GM23338 (cell line): ENCODE measurements at regions not wholly inside any gene's neighbourhood (a gene's known extent, or its start where the extent isn't known, plus 50 kb on each side); places are given as distances from the start of the nearest gene placed in this dataset.

Source experiments
- ATAC-seq: fragments of 200-7000 bp; cut with Tn5 transposase; 3 replicates; pipeline ENCODE4 v1.9.1; 2020
- DNase-seq: peaks from one replicate; pipeline ENCODE4 v3.0.0-alpha.2; 2015; ENCODE audit warnings: low spot score
- H2AFZ ChIP-seq: fragments of 200-600 bp; sonication (generic); 2 replicates; pipeline ENCODE4 v1.8.0; 2016; ENCODE audit warnings: antibody characterized with exemption, mild to moderate bottlenecking, moderate library complexity
- H3F3A ChIP-seq: fragments of 200-600 bp; sonication (generic); replicated peaks from 2 replicates; pipeline ENCODE4 v1.8.0; 2017; ENCODE audit warnings: antibody characterized with exemption, mixed run types, low read depth
- H3K27ac ChIP-seq: fragments of 200-600 bp; sonication (generic); 2 replicates; pipeline ENCODE4 v1.6.1; 2016; ENCODE audit warnings: low read depth
- H3K27me3 ChIP-seq: fragments of 200-600 bp; sonication (generic); 2 replicates; pipeline ENCODE4 v1.8.0; 2016; ENCODE audit warnings: mild to moderate bottlenecking, mixed run types, moderate library complexity; ENCODE audit not compliant: insufficient read depth
- H3K36me3 ChIP-seq: fragments of 200-600 bp; sonication (generic); 2 replicates; pipeline ENCODE4 v1.8.0; 2016; ENCODE audit warnings: mild to moderate bottlenecking; ENCODE audit not compliant: insufficient read depth
- H3K4me1 ChIP-seq: fragments of 200-600 bp; sonication (generic); 2 replicates; pipeline ENCODE4 v1.8.0; 2016; ENCODE audit warnings: mild to moderate bottlenecking, moderate library complexity; ENCODE audit not compliant: insufficient read depth
- H3K4me2 ChIP-seq: fragments of 200-600 bp; sonication (generic); 2 replicates; pipeline ENCODE4 v1.7.1; 2017; ENCODE audit warnings: mixed run types
- H3K4me3 ChIP-seq: fragments of 200-600 bp; sonication (generic); 2 replicates; pipeline ENCODE4 v1.6.1; 2016; ENCODE audit warnings: mixed run types
- H3K79me2 ChIP-seq: fragments of 200-600 bp; sonication (generic); replicated peaks from 2 replicates; pipeline ENCODE4 v1.8.0; 2017; ENCODE audit warnings: mild to moderate bottlenecking; ENCODE audit not compliant: insufficient read depth
- H3K9me2 ChIP-seq: fragments of 200-600 bp; sonication (generic); 2 replicates; pipeline ENCODE4 v1.8.0; 2017; ENCODE audit not compliant: insufficient read depth
- H4K20me1 ChIP-seq: fragments of 200-600 bp; sonication (generic); replicated peaks from 2 replicates; pipeline ENCODE4 v1.8.0; 2017; ENCODE audit warnings: mild to moderate bottlenecking; ENCODE audit not compliant: insufficient read depth
- H3K27ac Mint-ChIP-seq: 2 replicates; pipeline ENCODE4 v1.8.0; 2020; ENCODE audit warnings: inconsistent platforms, mild to moderate bottlenecking, moderate library complexity, mixed read lengths
- H3K27me3 Mint-ChIP-seq: 3 replicates; pipeline ENCODE4 v1.8.0; 2022; ENCODE audit warnings: low read depth, mild to moderate bottlenecking, moderate library complexity, mixed read lengths, inconsistent platforms; ENCODE audit not compliant: insufficient read depth, poor library complexity
- H3K36me3 Mint-ChIP-seq: 3 replicates; pipeline ENCODE4 v1.8.0; 2021; ENCODE audit warnings: low read depth, mild to moderate bottlenecking, inconsistent platforms, moderate library complexity, mixed read lengths
- H3K4me1 Mint-ChIP-seq: 3 replicates; pipeline ENCODE4 v1.8.0; 2020; ENCODE audit warnings: mild to moderate bottlenecking, inconsistent platforms, mixed read lengths
- H3K4me3 Mint-ChIP-seq: 3 replicates; pipeline ENCODE4 v1.8.0; 2021; ENCODE audit warnings: moderate library complexity, mild to moderate bottlenecking, inconsistent platforms, mixed read lengths
- H3K9me3 Mint-ChIP-seq: 3 replicates; pipeline ENCODE4 v1.8.0; 2020; ENCODE audit warnings: moderate library complexity, mild to moderate bottlenecking, inconsistent platforms, mixed read lengths
- CREB1 ChIP-seq: fragments of 250-450 bp; sonication (Bioruptor Pico); IDR thresholded peaks from 2 replicates; pipeline ENCODE4 v1.5.0; 2020; ENCODE audit warnings: low read depth, mild to moderate bottlenecking, moderate library complexity
- CTCF ChIP-seq, 2 experiments: fragments of 200-600 bp in 1 of 2; sonication (generic) in 1 of 2; conservative IDR thresholded peaks; 2 replicates each; pipeline versions ENCODE4 v1.5.1 to v1.6.1; 2016 to 2017; ENCODE audit warnings: antibody characterized with exemption in 2 of 2, low read depth in 2 of 2, mild to moderate bottlenecking in 2 of 2, moderate library complexity in 1 of 2
- EZH2 ChIP-seq: fragments of 200-600 bp; sonication (generic); IDR thresholded peaks from one replicate; pipeline ENCODE4 v1.8.0; 2017; ENCODE audit warnings: antibody characterized with exemption, mild to moderate bottlenecking, low read depth; ENCODE audit not compliant: unreplicated experiment
- JUNB ChIP-seq: IDR thresholded peaks from one replicate; pipeline ENCODE4 v1.6.1; 2016; ENCODE audit warnings: antibody characterized with exemption; ENCODE audit not compliant: unreplicated experiment
- NANOG ChIP-seq: IDR thresholded peaks from 2 replicates; pipeline ENCODE4 v1.6.1; 2016; ENCODE audit warnings: antibody characterized with exemption, borderline replicate concordance
- POLR2AphosphoS5 ChIP-seq: IDR thresholded peaks from 2 replicates; pipeline ENCODE4 v1.6.1; 2016; ENCODE audit warnings: antibody characterized with exemption, low read depth
- STAT1 ChIP-seq: IDR thresholded peaks from one replicate; pipeline ENCODE4 v1.6.1; 2016; ENCODE audit warnings: antibody characterized with exemption; ENCODE audit not compliant: unreplicated experiment
- ZNF114 ChIP-seq: fragments of 250-450 bp; sonication (Bioruptor Pico); IDR thresholded peaks from 2 replicates; pipeline ENCODE4 v1.5.0; 2020; ENCODE audit warnings: mild to moderate bottlenecking, moderate library complexity
- ZNF331 ChIP-seq: fragments of 250-450 bp; sonication (Bioruptor Pico); IDR thresholded peaks from 2 replicates; pipeline ENCODE4 v1.5.0; 2020; ENCODE audit warnings: low read depth, mild to moderate bottlenecking, moderate library complexity
- TF ChIP-seq, protein P1 (sequence below): IDR thresholded peaks from one replicate; pipeline ENCODE4 v1.6.1; 2018; ENCODE audit warnings: antibody characterized with exemption; ENCODE audit not compliant: unreplicated experiment
- TF ChIP-seq, protein P2 (sequence below): fragments of 250-450 bp; sonication (Bioruptor Pico); IDR thresholded peaks from 2 replicates; pipeline ENCODE4 v1.5.0; 2020; ENCODE audit warnings: mild to moderate bottlenecking, moderate library complexity
- TF ChIP-seq, protein P3 (sequence below): IDR thresholded peaks from 2 replicates; pipeline ENCODE4 v1.6.1; 2016; ENCODE audit warnings: antibody characterized with exemption

DNA sequence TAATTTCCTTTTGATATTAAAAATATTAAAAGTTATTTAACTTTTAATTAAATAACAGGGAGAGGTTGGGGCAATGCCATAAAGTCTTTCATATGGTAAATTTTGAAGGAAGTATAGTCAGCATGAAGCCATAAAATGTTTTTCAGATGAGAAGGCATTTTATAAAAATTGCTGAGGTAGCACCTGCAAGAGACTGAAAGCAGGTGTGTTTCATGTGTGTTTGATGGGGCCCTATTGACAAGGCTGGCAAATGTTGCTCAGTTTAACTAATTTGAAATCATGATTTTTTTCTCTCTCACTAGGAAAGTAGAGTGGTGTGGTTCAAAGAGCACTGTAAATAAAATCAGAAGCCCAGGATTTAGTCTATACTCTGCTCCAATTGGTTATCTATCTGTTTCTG is 805.8 kb upstream of the C9orf72 start (continued):
- TF ChIP-seq ZNF331 (CRISPR knock-in tag) (no peak), NANOG (no peak), ZNF114 (CRISPR knock-in tag) (no peak)

DNA sequence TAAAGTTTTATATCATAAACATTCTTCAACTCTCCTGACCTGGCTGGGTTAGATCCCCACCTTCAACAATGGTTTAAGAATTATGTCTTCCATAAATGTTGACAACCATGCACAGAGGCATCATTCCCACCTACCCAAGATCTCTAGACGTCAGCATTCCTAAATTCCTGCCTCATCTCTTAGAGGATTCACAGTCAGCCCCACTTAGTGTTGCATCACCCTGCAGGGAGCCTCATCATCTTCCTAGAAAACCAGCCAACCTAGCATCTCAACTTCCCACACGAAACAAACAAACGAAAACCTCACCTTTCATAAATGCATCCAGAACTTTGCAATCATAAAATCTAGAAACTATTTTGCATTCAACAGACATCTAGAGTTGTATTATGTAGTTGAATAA is 816.1 kb upstream of the C9orf72 start:
- peaks cover 10% of the 10 kb centered on the region for H3K4me1 Mint-ChIP-seq
- TF ChIP-seq, protein P1, sequence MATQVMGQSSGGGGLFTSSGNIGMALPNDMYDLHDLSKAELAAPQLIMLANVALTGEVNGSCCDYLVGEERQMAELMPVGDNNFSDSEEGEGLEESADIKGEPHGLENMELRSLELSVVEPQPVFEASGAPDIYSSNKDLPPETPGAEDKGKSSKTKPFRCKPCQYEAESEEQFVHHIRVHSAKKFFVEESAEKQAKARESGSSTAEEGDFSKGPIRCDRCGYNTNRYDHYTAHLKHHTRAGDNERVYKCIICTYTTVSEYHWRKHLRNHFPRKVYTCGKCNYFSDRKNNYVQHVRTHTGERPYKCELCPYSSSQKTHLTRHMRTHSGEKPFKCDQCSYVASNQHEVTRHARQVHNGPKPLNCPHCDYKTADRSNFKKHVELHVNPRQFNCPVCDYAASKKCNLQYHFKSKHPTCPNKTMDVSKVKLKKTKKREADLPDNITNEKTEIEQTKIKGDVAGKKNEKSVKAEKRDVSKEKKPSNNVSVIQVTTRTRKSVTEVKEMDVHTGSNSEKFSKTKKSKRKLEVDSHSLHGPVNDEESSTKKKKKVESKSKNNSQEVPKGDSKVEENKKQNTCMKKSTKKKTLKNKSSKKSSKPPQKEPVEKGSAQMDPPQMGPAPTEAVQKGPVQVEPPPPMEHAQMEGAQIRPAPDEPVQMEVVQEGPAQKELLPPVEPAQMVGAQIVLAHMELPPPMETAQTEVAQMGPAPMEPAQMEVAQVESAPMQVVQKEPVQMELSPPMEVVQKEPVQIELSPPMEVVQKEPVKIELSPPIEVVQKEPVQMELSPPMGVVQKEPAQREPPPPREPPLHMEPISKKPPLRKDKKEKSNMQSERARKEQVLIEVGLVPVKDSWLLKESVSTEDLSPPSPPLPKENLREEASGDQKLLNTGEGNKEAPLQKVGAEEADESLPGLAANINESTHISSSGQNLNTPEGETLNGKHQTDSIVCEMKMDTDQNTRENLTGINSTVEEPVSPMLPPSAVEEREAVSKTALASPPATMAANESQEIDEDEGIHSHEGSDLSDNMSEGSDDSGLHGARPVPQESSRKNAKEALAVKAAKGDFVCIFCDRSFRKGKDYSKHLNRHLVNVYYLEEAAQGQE = no peak
- TF ChIP-seq STAT1 (no peak), POLR2AphosphoS5 (no peak), ZNF331 (CRISPR knock-in tag) (no peak), CREB1 (no peak), ZNF114 (CRISPR knock-in tag) (no peak), CTCF (conservative IDR thresholded peaks at IDR 0.05; ENCODE audit: low read depth in 2 of 2) (no peak), JUNB (no peak), EZH2 (no peak), NANOG (no peak)
- TF ChIP-seq, protein P2, sequence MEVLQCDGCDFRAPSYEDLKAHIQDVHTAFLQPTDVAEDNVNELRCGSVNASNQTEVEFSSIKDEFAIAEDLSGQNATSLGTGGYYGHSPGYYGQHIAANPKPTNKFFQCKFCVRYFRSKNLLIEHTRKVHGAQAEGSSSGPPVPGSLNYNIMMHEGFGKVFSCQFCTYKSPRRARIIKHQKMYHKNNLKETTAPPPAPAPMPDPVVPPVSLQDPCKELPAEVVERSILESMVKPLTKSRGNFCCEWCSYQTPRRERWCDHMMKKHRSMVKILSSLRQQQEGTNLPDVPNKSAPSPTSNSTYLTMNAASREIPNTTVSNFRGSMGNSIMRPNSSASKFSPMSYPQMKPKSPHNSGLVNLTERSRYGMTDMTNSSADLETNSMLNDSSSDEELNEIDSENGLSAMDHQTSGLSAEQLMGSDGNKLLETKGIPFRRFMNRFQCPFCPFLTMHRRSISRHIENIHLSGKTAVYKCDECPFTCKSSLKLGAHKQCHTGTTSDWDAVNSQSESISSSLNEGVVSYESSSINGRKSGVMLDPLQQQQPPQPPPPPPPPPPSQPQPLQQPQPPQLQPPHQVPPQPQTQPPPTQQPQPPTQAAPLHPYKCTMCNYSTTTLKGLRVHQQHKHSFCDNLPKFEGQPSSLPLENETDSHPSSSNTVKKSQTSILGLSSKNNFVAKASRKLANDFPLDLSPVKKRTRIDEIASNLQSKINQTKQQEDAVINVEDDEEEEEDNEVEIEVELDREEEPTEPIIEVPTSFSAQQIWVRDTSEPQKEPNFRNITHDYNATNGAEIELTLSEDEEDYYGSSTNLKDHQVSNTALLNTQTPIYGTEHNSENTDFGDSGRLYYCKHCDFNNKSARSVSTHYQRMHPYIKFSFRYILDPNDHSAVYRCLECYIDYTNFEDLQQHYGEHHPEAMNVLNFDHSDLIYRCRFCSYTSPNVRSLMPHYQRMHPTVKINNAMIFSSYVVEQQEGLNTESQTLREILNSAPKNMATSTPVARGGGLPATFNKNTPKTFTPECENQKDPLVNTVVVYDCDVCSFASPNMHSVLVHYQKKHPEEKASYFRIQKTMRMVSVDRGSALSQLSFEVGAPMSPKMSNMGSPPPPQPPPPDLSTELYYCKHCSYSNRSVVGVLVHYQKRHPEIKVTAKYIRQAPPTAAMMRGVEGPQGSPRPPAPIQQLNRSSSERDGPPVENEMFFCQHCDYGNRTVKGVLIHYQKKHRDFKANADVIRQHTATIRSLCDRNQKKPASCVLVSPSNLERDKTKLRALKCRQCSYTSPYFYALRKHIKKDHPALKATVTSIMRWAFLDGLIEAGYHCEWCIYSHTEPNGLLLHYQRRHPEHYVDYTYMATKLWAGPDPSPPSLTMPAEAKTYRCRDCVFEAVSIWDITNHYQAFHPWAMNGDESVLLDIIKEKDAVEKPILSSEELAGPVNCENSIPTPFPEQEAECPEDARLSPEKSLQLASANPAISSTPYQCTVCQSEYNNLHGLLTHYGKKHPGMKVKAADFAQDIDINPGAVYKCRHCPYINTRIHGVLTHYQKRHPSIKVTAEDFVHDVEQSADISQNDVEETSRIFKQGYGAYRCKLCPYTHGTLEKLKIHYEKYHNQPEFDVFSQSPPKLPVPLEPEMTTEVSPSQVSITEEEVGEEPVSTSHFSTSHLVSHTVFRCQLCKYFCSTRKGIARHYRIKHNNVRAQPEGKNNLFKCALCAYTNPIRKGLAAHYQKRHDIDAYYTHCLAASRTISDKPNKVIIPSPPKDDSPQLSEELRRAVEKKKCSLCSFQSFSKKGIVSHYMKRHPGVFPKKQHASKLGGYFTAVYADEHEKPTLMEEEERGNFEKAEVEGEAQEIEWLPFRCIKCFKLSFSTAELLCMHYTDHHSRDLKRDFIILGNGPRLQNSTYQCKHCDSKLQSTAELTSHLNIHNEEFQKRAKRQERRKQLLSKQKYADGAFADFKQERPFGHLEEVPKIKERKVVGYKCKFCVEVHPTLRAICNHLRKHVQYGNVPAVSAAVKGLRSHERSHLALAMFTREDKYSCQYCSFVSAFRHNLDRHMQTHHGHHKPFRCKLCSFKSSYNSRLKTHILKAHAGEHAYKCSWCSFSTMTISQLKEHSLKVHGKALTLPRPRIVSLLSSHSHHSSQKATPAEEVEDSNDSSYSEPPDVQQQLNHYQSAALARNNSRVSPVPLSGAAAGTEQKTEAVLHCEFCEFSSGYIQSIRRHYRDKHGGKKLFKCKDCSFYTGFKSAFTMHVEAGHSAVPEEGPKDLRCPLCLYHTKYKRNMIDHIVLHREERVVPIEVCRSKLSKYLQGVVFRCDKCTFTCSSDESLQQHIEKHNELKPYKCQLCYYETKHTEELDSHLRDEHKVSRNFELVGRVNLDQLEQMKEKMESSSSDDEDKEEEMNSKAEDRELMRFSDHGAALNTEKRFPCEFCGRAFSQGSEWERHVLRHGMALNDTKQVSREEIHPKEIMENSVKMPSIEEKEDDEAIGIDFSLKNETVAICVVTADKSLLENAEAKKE = no peak
- TF ChIP-seq, protein P3, sequence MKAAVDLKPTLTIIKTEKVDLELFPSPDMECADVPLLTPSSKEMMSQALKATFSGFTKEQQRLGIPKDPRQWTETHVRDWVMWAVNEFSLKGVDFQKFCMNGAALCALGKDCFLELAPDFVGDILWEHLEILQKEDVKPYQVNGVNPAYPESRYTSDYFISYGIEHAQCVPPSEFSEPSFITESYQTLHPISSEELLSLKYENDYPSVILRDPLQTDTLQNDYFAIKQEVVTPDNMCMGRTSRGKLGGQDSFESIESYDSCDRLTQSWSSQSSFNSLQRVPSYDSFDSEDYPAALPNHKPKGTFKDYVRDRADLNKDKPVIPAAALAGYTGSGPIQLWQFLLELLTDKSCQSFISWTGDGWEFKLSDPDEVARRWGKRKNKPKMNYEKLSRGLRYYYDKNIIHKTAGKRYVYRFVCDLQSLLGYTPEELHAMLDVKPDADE = no peak
- H3F3A ChIP-seq = no peaks in the 10 kb centered on the region

More for the DNA sequence above, 816.1 kb upstream of the C9orf72 start:
- H3K9me2 ChIP-seq = peaks cover 5% of the 10 kb centered on the region
- H3K79me2 ChIP-seq = no peaks in the 10 kb centered on the region
- no peaks in the 10 kb centered on the region for H3K27me3 ChIP-seq
- H3K36me3 ChIP-seq = no peaks in the 10 kb centered on the region
- Mint-ChIP-seq H3K27me3 (no peaks in the 10 kb centered on the region), H3K27ac (peak overlapping the region; percentile 58), H3K36me3 (peaks cover 9% of the 10 kb centered on the region; the same call in 1 of the 3 replicates), H3K4me3 (no peak overlapping the region), H3K9me3 (peaks cover 7% of the 10 kb centered on the region; the same call in 1 of the 3 replicates)
- H3K4me3 ChIP-seq = no peak overlapping the region
- no peaks in the 10 kb centered on the region for H3K4me1 ChIP-seq
- DNase-seq (peak; percentile 38), ATAC-seq (no peak)
- no peak overlapping the region for H3K4me2 ChIP-seq
- no peak overlapping the region for H3K27ac ChIP-seq
- H4K20me1 ChIP-seq = no peaks in the 10 kb centered on the region
- no peak overlapping the region for H2AFZ ChIP-seq
